Activated effector memory CD4-positive, alpha-beta T cell treated with anti-CD3 and anti-CD28 coated beads, Interleukin-2, amount 50 U/mL, for 16 hours (primary cell): ENCODE measurements at regions not wholly inside any gene's neighbourhood (a gene's known extent, or its start where the extent isn't known, plus 50 kb on each side); places are given as distances from the start of the nearest gene placed in this dataset.
A peak's percentile ranks its signal among the peaks of the same experiment; 100 is the strongest.
"Not testable (repeated sequence)": the region's sequence is repeated elsewhere in the genome, so short reads cannot be mapped to it uniquely, and the experiment has no call there.

Experiments used
- DNase-seq: peaks from one replicate; pipeline ENCODE4 v3.0.0-alpha.2; 2020

- no peak for DNase-seq
These were observed 50.1 kb upstream of the LTA4H start for GRCh38 chr12:96085475-96085874.

GRCh38 chr12:96086190-96086589 lies 50.8 kb upstream of the LTA4H start:
- DNase-seq: not testable (repeated sequence)

- no peak for DNase-seq
These were observed 56.4 kb upstream of the LTA4H start for GRCh38 chr12:96091833-96092232.

- no peak for DNase-seq
These were observed 58.3 kb upstream of the LTA4H start for GRCh38 chr12:96093543-96094196.

GRCh38 chr12:96094201-96094600 lies 58.8 kb upstream of the LTA4H start:
- DNase-seq: no peak

GRCh38 chr12:96098631-96099030 lies 63.2 kb upstream of the LTA4H start:
- DNase-seq: no peak

- no peak for DNase-seq
These were observed 64.0 kb upstream of the LTA4H start for GRCh38 chr12:96099421-96099820.

GRCh38 chr12:96099986-96100385 lies 64.6 kb upstream of the LTA4H start:
- no peak for DNase-seq

GRCh38 chr12:96101806-96102205 lies 66.4 kb upstream of the LTA4H start:
- DNase-seq: no peak

GRCh38 chr12:96103067-96103644 lies 67.8 kb upstream of the LTA4H start:
- DNase-seq: no peak

- no peak for DNase-seq
These were observed 69.2 kb upstream of the LTA4H start for GRCh38 chr12:96104566-96104965.

- DNase-seq: no peak
These were observed 70.8 kb upstream of the LTA4H start for GRCh38 chr12:96106137-96106536.

GRCh38 chr12:96107236-96107635 lies 71.8 kb upstream of the LTA4H start:
- DNase-seq: no peak

GRCh38 chr12:96108321-96108720 lies 72.9 kb upstream of the LTA4H start:
- DNase-seq: peak; percentile 65

GRCh38 chr12:96108941-96109340 lies 73.6 kb upstream of the LTA4H start:
- DNase-seq: not testable (repeated sequence)

GRCh38 chr12:96112733-96113132 lies 77.3 kb upstream of the LTA4H start:
- no peak for DNase-seq

- no peak for DNase-seq
These were observed 76.7 kb upstream of the ELK3 start for GRCh38 chr12:96117460-96117859.

- DNase-seq: no peak
These were observed 73.6 kb upstream of the ELK3 start for GRCh38 chr12:96120359-96121100.

GRCh38 chr12:96121271-96121711 lies 72.9 kb upstream of the ELK3 start:
- DNase-seq: no peak

GRCh38 chr12:96128292-96128691 lies 65.9 kb upstream of the ELK3 start:
- not testable (repeated sequence) for DNase-seq

- DNase-seq: no peak
These were observed 63.6 kb upstream of the ELK3 start for GRCh38 chr12:96130396-96131059.

GRCh38 chr12:96131230-96131788 lies 62.9 kb upstream of the ELK3 start:
- no peak for DNase-seq

GRCh38 chr12:96132819-96133218 lies 61.4 kb upstream of the ELK3 start:
- no peak for DNase-seq
